ENCODE measurements at regions not wholly inside any gene's neighbourhood (a gene's known extent, or its start where the extent isn't known, plus 50 kb on each side); places are given as distances from the start of the nearest gene placed in this dataset.
"Not testable (repeated sequence)": the region's sequence is repeated elsewhere in the genome, so short reads cannot be mapped to it uniquely, and the experiment has no call there.

- Histone ChIP-seq H3K27me3 (ENCODE audit: low read length) (no peaks in the 10 kb centered on the region), H3K4me2 (ENCODE audit: low read depth, low read length, poor library complexity, severe bottlenecking) (no peak overlapping the region), H3K9ac (ENCODE audit: low read length) (no peak overlapping the region), H3K9me3 (ENCODE audit: insufficient read depth, low read length) (no peaks in the 10 kb centered on the region), H3K36me3 (ENCODE audit: low read length) (no peaks in the 10 kb centered on the region), H3K9me2 (replicated peaks; ENCODE audit: insufficient read depth, low read length) (no peaks in the 10 kb centered on the region), H3K4me3 (ENCODE audit: insufficient read depth, low read length, poor library complexity, severe bottlenecking) (no peak overlapping the region), H3K27ac (ENCODE audit: low read depth, low read length) (no peak overlapping the region), H4K20me1 (ENCODE audit: low read depth, low read length) (no peaks in the 10 kb centered on the region), H3K79me2 (ENCODE audit: insufficient read depth, low read length) (no peaks in the 10 kb centered on the region), H2AFZ (ENCODE audit: low read depth, low read length, severe bottlenecking) (no peak overlapping the region), H3F3A (ENCODE audit: insufficient read depth) (no peaks in the 10 kb centered on the region)
- no peak for TF ChIP-seq CTCF (IDR thresholded peaks at IDR 0.05; ENCODE audit: insufficient read depth, low read length, poor library complexity, severe bottlenecking)
- TF ChIP-seq EZH2phosphoT487 (conservative IDR thresholded peaks at IDR 0.05; ENCODE audit: low read length): no peak
Observed at GRCh38 chrX:128691872-128692271, 639.7 kb upstream of the ACTRT1 start.

GRCh38 chrX:128685387-128685786 is 633.2 kb upstream of the ACTRT1 start:
- Histone ChIP-seq H3K9ac (ENCODE audit: low read length) (no peak overlapping the region), H3K9me2 (replicated peaks; ENCODE audit: insufficient read depth, low read length) (no peaks in the 10 kb centered on the region), H3F3A (ENCODE audit: insufficient read depth) (no peaks in the 10 kb centered on the region), H3K79me2 (ENCODE audit: insufficient read depth, low read length) (no peaks in the 10 kb centered on the region), H2AFZ (ENCODE audit: low read depth, low read length, severe bottlenecking) (no peak overlapping the region), H3K4me2 (ENCODE audit: low read depth, low read length, poor library complexity, severe bottlenecking) (no peak overlapping the region), H3K27ac (ENCODE audit: low read depth, low read length) (no peak overlapping the region), H3K9me3 (ENCODE audit: insufficient read depth, low read length) (no peaks in the 10 kb centered on the region), H3K4me3 (ENCODE audit: insufficient read depth, low read length, poor library complexity, severe bottlenecking) (no peak overlapping the region), H3K27me3 (ENCODE audit: low read length) (no peaks in the 10 kb centered on the region), H4K20me1 (ENCODE audit: low read depth, low read length) (no peaks in the 10 kb centered on the region), H3K36me3 (ENCODE audit: low read length) (no peaks in the 10 kb centered on the region)
- TF ChIP-seq EZH2phosphoT487 (conservative IDR thresholded peaks at IDR 0.05; ENCODE audit: low read length): no peak
- no peak for TF ChIP-seq CTCF (IDR thresholded peaks at IDR 0.05; ENCODE audit: insufficient read depth, low read length, poor library complexity, severe bottlenecking)

GRCh38 chrX:128676651-128677050 is 624.4 kb upstream of the ACTRT1 start:
- Histone ChIP-seq H3K4me2 (ENCODE audit: low read depth, low read length, poor library complexity, severe bottlenecking) (no peak overlapping the region), H4K20me1 (ENCODE audit: low read depth, low read length) (no peaks in the 10 kb centered on the region), H3K79me2 (ENCODE audit: insufficient read depth, low read length) (no peaks in the 10 kb centered on the region), H3K4me3 (ENCODE audit: insufficient read depth, low read length, poor library complexity, severe bottlenecking) (no peak overlapping the region), H3K36me3 (ENCODE audit: low read length) (no peaks in the 10 kb centered on the region), H3K9me3 (ENCODE audit: insufficient read depth, low read length) (no peaks in the 10 kb centered on the region), H3F3A (ENCODE audit: insufficient read depth) (no peaks in the 10 kb centered on the region), H3K9me2 (replicated peaks; ENCODE audit: insufficient read depth, low read length) (no peaks in the 10 kb centered on the region), H3K27ac (ENCODE audit: low read depth, low read length) (no peak overlapping the region), H3K9ac (ENCODE audit: low read length) (no peak overlapping the region), H2AFZ (ENCODE audit: low read depth, low read length, severe bottlenecking) (no peak overlapping the region), H3K27me3 (ENCODE audit: low read length) (no peaks in the 10 kb centered on the region)
- no peak for TF ChIP-seq CTCF (IDR thresholded peaks at IDR 0.05; ENCODE audit: insufficient read depth, low read length, poor library complexity, severe bottlenecking)
- TF ChIP-seq EZH2phosphoT487 (conservative IDR thresholded peaks at IDR 0.05; ENCODE audit: low read length): no peak

GRCh38 chrX:128674326-128675086 is 622.3 kb upstream of the ACTRT1 start:
- not testable (repeated sequence) for H3K79me2 ChIP-seq (ENCODE audit: insufficient read depth, low read length); H3F3A ChIP-seq (ENCODE audit: insufficient read depth); H3K4me3 ChIP-seq (ENCODE audit: insufficient read depth, low read length, poor library complexity, severe bottlenecking); H2AFZ ChIP-seq (ENCODE audit: low read depth, low read length, severe bottlenecking); H3K4me2 ChIP-seq (ENCODE audit: low read depth, low read length, poor library complexity, severe bottlenecking); H3K27me3 ChIP-seq (ENCODE audit: low read length); H3K9ac ChIP-seq (ENCODE audit: low read length); H3K36me3 ChIP-seq (ENCODE audit: low read length); H4K20me1 ChIP-seq (ENCODE audit: low read depth, low read length); H3K27ac ChIP-seq (ENCODE audit: low read depth, low read length); H3K9me3 ChIP-seq (ENCODE audit: insufficient read depth, low read length); H3K9me2 ChIP-seq (replicated peaks; ENCODE audit: insufficient read depth, low read length)

Data from SU-DHL-6 (cell line).